GM21423 (cell line): ENCODE measurements at regions not wholly inside any gene's neighbourhood (a gene's known extent, or its start where the extent isn't known, plus 50 kb on each side); places are given as distances from the start of the nearest gene placed in this dataset.
"Not testable (repeated sequence)": the region's sequence is repeated elsewhere in the genome, so short reads cannot be mapped to it uniquely, and the experiment has no call there.

Experiments used
- ATAC-seq: cut with Tn5 transposase; IDR thresholded peaks from one replicate; pipeline ENCODE4 v1.9.1; 2021; ENCODE audit warnings: mild to moderate bottlenecking, moderate library complexity; ENCODE audit not compliant: unreplicated experiment

DNA sequence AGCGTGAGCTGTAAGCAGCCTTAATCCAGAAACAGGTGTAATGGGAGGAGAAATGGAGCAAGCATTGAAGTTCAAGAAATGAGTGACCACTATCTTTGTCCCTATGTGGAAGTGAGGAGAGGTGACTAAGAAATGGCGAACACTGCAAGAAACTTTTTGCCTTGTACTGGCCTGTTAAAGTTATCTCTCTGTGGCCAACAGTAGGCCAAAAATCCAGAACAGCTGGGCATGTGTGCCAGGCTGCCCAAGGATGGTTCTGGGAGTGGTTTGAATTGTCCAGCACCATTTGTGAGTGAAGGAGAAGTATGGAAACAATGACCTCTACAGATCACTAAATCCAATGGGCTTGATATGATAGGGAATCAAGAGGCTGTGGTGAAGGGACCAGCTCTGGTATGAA is 83.3 kb upstream of the FRMD6 start:
- ATAC-seq = no peak

DNA sequence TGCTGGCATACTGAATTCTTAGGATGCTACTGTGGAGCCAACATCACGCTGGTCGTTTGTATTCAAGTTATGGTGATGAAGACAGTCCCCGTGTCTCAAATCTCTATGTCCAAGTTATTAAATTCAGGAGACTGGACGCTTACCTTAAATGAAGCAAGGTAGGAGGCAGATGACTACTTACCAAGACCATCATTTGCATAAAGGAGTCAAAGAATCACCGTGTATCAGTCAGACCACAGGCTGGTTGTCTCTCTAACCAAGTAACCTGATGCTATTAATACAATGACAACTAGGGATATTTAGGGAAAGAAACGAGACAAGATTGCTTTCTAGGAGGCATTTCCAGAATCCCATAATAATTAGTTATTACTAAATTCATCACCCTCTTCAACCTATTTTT is 78.1 kb upstream of the FRMD6 start:
- no peak for ATAC-seq

- no peak for ATAC-seq
Measured at GRCh38 chr14:51574009-51574408, 77.7 kb upstream of the FRMD6 start.

DNA sequence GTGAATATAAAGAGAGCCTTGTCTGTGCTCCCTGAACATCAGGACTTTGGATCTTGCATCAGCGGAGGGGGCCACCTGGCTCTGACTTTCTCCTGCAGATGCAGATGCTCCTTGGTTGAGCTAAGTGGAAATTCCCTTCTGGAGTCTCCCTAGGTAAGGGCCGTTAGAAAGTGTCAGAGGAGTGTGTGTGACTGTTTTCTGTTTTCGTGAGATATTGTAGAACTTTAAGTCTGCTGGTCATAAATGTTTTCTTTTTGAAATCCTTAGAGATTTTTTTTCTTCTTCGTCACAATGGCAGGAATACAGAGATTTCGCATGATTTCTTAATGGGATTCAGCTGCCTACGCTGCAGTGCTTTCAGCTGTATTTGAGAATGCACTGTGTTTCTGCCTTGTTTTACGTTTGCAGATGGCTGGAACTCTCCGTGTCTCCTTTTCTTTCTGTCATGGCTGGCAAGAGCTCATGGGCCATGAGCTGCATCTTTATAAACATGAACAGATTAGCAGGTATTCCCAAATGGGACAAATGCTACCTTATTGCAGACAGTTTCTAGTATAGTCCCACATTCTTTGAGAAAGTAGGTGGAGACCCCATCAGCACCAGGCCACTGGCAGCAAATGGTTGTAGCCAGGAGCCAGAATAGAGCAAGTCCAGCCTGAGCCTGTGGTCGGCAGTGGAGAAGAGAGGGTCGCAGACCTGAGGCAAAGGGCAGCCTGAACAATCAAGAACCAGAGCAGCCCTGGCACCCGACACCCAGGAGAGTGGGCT is 76.2 kb upstream of the FRMD6 start:
- no peak for ATAC-seq

DNA sequence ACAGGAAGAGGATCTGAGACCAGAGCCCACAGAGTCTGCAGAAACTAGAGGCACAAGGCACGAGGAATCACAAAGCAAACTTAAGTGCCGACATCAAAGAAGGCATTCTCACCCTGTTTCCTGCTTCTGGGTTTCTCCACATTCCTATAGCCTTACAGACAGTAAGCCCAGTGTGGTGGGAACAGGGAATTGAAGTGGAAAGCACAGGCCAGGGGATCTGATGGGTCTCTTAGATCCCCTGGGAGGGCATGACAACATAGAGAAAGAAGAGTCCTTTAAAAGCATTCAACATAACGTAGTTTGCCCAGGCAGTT is 75.6 kb upstream of the FRMD6 start:
- ATAC-seq = no peak

GRCh38 chr14:51576879-51577278 is 74.8 kb upstream of the FRMD6 start:
- ATAC-seq = no peak

- ATAC-seq = no peak
Measured at GRCh38 chr14:51578853-51579252, 72.9 kb upstream of the FRMD6 start.

GRCh38 chr14:51581017-51581881 is 70.5 kb upstream of the FRMD6 start:
- no peak for ATAC-seq

- ATAC-seq = no peak
Measured at GRCh38 chr14:51582437-51582836, 69.3 kb upstream of the FRMD6 start.

DNA sequence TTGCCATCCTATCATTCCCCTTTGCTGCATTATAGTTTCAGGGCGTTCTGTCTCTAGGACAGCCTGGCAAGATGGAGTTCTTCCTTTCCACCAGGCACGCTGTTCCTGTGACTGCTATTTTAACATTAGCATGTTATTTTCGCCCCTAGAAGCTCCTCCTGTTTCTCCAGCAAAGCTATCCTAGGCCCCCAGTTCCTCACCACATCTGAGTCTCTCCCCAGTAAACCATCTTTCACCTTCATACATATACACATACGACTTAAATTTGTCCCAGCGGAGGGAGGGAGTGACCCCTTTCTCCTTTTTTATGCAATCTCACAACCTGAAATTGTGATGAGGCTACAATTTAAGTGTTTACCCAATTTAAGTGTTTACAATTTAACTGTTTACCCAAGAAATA is 66.7 kb upstream of the FRMD6 start:
- ATAC-seq = no peak

DNA sequence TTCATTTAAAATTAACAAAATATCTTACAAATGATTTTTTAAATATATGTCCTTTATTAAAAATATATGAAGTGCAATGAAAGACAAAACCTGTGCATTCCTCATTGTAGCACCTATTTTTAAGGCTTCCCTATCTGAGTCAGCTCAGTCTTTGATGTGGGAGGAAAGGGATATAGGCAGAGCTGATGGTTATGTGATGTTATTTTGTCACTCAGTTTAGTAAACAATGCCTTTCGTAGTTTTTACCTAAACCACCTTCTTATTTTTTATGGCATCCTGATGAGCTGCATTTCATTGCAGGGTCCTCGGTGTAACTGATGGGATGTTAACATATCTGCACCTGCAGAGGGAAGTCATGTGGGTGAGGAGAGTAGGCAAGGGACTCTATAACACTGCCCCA is 58.9 kb upstream of the FRMD6 start:
- no peak for ATAC-seq

GRCh38 chr14:51593397-51593796 is 58.3 kb upstream of the FRMD6 start:
- no peak for ATAC-seq

GRCh38 chr14:51595881-51596455 is 55.7 kb upstream of the FRMD6 start:
- no peak for ATAC-seq

- no peak for ATAC-seq
Measured at GRCh38 chr14:51596488-51597117, 55.1 kb upstream of the FRMD6 start.

DNA sequence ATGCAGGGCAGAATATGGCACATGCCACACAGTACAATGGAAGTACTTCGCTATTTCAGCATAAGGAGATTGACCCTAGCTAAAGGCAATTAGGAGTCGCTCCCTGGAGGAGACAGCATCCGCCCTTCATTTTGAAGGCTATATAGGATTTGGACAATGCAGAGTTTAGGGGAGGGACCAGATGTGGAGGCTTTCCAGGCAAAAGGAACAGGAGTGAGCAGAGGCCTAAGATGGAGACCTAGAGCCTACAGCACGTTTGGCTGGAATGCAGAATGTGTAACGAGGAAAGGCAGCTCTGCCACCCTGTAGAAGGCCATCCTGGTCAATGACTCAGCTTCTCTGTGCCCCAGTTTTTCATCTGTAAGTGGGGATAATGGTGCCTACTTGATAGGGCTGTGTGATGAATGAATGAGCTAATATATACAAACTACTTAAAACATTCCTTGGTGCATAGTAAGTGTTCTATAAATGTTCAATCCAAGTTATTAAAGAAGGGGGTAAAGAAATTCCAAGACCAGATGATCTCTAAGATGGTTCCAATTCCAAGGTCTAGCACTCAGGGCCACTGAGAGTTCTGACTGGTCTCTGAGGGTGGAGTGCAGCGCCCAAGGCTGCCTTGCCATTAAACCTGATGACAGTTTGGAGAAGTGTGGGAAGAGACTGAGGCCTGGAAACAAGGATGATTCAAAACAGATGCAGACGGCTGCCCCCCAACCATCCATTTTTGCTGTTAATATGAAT is 54.3 kb upstream of the FRMD6 start:
- ATAC-seq = no peak

DNA sequence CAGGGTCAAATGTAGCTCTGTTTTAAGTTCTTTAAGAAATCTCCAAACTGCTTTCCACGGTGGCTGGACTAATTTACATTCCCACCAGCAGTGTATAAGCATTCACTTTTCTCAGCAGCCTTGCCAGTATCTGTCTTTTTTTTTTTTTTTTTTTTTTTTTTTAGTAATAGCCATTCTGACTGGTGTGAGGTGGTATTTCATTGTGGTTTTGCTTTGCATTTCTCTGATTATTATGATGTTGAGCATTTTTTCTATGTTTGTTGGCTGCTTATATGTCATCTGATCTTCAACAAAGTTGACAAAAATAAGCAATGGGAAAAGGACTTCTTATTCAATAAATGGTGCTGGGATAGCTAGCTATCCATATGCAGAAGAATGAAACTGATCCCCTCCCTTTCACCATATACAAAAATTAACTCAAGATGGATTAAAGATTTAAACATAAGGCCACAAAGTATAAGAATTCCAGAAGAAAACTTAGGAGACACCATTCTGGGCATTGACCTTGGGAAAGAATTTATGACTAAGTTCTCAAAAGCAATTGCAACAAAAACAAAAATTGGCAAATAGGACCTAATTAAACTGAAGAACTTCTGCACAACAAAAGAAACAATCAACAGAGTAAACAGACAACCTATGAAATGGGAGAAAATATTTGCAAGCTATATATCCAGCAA is 52.6 kb upstream of the FRMD6 start:
- not testable (repeated sequence) for ATAC-seq

DNA sequence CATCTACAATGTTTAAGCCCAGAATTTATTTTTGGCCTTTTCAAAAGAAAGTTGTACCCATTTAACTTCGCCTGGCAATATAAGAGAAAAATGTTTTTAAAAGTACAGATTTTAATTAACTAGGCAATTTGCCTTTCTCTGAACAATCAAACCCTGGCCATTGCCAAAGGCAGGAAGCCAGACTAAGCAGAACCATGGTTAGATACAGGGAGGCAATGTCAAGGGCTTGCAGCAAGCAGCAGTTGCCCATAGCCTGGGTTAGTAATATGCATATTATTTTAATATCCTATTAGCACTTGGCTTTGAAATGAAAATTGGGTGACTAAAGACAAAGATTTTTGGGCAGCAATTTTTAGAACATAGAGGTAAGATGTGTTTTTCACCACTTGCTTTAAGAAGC is 51.1 kb upstream of the FRMD6 start:
- ATAC-seq = no peak
